ENCODE measurements at regions not wholly inside any gene's neighbourhood (a gene's known extent, or its start where the extent isn't known, plus 50 kb on each side); places are given as distances from the start of the nearest gene placed in this dataset.

DNA sequence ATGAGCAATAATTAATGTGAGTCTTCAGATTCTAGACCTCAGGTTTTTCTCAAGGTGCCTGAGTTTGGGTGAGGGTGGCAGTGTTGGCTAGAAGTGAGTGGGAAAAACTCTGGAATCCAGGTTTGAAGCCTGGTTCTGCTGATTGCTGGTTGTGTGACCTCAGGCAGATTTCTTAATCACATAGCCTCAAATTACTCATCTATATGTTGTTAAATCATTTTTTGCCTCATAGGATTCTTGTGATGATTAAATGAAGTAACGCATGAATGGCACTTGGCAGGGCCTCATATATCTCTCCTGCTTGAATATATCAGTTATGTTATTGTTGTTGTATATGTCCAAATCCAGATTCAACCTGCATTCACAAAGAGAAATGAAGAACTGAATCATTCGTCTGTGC is 60.5 kb downstream of the NR2F2 start:
- Histone ChIP-seq H3K27me3 (no peaks in the 10 kb centered on the region), H3K27ac (no peak overlapping the region), H3K9me3 (no peaks in the 10 kb centered on the region), H3K4me1 (ENCODE audit: insufficient read depth) (peaks cover 4% of the 10 kb centered on the region), H3K36me3 (no peaks in the 10 kb centered on the region), H3K4me3 (no peak overlapping the region)
- intact Hi-C loops (cut with DNase I): no loop called here
- DNase-seq: no peak
- TF ChIP-seq EP300 (IDR thresholded peaks at IDR 0.05): no peak
- TF ChIP-seq, protein P1, sequence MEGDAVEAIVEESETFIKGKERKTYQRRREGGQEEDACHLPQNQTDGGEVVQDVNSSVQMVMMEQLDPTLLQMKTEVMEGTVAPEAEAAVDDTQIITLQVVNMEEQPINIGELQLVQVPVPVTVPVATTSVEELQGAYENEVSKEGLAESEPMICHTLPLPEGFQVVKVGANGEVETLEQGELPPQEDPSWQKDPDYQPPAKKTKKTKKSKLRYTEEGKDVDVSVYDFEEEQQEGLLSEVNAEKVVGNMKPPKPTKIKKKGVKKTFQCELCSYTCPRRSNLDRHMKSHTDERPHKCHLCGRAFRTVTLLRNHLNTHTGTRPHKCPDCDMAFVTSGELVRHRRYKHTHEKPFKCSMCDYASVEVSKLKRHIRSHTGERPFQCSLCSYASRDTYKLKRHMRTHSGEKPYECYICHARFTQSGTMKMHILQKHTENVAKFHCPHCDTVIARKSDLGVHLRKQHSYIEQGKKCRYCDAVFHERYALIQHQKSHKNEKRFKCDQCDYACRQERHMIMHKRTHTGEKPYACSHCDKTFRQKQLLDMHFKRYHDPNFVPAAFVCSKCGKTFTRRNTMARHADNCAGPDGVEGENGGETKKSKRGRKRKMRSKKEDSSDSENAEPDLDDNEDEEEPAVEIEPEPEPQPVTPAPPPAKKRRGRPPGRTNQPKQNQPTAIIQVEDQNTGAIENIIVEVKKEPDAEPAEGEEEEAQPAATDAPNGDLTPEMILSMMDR (IDR thresholded peaks at IDR 0.05): no peak
- TF ChIP-seq POLR2A (IDR thresholded peaks at IDR 0.05): no peak
- 93 to 98% (median 94%) methylated on average over 2 of the region's 2 CpGs for WGBS, 3 donors

DNA sequence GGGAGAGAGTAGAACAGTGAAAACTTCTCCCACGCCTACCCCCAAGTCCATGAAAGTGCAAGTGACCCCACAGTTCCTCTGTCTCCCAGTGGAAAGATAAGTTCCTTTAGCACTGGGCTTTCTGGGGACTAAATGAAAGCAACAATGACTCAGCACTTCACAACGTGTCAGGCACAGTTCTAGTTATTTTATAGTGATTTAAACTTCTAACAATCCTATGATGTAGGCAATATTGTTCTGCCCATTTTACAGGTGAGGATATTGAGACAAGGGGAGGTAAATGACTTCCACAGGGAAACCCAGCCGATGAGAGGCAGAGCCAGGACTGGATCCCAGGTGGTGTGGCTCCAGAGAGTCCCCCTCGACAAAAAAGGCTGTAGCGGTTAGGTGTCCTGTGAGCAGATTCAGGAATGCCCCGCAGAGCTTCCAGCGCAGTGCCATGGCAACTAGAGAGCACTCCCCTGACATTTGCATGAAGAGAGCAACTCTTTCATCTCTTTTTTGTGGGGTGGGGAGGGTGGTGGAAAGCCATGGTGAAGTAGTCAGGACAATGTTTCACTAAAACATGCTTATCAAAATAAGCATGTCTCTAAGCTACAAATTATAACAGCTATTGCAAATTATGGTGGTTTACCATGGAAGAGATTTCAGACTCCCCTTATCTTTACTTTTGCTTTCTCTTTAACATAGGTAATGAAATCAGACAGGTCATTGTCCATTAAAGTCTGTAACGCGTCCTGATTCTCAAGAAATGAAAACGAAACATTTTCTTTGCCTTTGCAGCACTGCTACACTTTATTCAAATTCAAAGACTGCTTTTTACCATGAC is 62.1 kb downstream of the NR2F2 start:
- TF ChIP-seq POLR2A (IDR thresholded peaks at IDR 0.05) (no peak), EP300 (IDR thresholded peaks at IDR 0.05) (no peak)
- TF ChIP-seq, protein P1 (IDR thresholded peaks at IDR 0.05): no peak
- Histone ChIP-seq H3K36me3 (no peaks in the 10 kb centered on the region), H3K4me3 (no peak overlapping the region), H3K4me1 (ENCODE audit: insufficient read depth) (peaks cover 4% of the 10 kb centered on the region), H3K27me3 (no peaks in the 10 kb centered on the region), H3K27ac (no peak overlapping the region), H3K9me3 (no peaks in the 10 kb centered on the region)
- intact Hi-C loops (cut with DNase I): no loop called here
- DNase-seq: no peak
- 59 to 63% (median 63%) methylated on average over 10 of the region's 10 CpGs for WGBS, 3 donors

DNA sequence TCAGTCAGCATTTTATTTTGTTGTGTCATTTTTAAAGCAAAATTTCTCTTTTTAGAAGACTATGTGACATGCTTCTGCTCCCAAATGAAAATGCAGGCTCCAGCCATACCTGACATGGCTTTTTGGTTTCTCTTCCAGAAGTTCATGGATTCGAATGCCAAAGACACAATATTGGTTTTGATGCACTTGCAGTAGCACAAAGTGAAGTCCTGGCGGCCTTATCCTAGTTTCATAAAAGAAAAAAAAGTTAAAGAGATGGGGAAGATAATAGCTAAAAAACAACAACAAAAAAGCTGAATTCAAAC is 62.7 kb downstream of the NR2F2 start:
- Histone ChIP-seq H3K27ac (no peak overlapping the region), H3K4me1 (ENCODE audit: insufficient read depth) (peaks cover 4% of the 10 kb centered on the region), H3K9me3 (no peaks in the 10 kb centered on the region), H3K4me3 (no peak overlapping the region), H3K36me3 (no peaks in the 10 kb centered on the region), H3K27me3 (no peaks in the 10 kb centered on the region)
- intact Hi-C loops (cut with DNase I): no loop called here
- TF ChIP-seq, protein P1 (IDR thresholded peaks at IDR 0.05): no peak
- TF ChIP-seq EP300 (IDR thresholded peaks at IDR 0.05) (no peak), POLR2A (IDR thresholded peaks at IDR 0.05) (no peak)
- DNase-seq: no peak
- 90 to 95% (median 90%) methylated on average over 2 of the region's 2 CpGs for WGBS, 3 donors

DNA sequence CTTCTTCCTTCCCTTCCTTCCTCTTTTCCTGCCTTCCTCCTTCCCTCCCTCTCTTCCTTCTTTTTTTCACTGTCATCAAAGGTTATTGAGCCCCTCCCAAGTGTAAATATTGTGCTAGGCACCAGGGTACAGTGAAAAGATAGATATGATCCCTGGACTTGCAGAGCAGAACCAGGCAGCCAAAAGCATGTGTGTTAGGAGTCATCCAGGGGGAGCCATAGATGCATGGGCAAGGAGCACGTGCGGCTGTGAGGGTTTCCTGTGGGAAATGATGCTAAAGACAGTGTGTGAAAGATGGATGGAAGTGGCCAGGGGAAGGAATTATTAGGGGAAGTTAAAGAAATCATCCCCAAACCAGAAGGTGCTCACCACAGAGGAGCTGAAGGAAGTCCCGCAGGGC is 65.2 kb downstream of the NR2F2 start:
- Histone ChIP-seq H3K27me3 (no peaks in the 10 kb centered on the region), H3K36me3 (no peaks in the 10 kb centered on the region), H3K27ac (no peak overlapping the region), H3K4me1 (ENCODE audit: insufficient read depth) (peaks cover 4% of the 10 kb centered on the region), H3K9me3 (no peaks in the 10 kb centered on the region), H3K4me3 (no peak overlapping the region)
- no peak for DNase-seq
- 66 to 74% (median 68%) methylated on average over 3 of the region's 3 CpGs for WGBS, 3 donors
- intact Hi-C loops (cut with DNase I): no loop called here
- TF ChIP-seq POLR2A (IDR thresholded peaks at IDR 0.05) (no peak), EP300 (IDR thresholded peaks at IDR 0.05) (no peak)
- TF ChIP-seq, protein P1 (IDR thresholded peaks at IDR 0.05): no peak

Data from ovary (tissue), 7 donors.